Stromal cell of bone marrow (primary cell): ENCODE measurements at regions not wholly inside any gene's neighbourhood (a gene's known extent, or its start where the extent isn't known, plus 50 kb on each side); places are given as distances from the start of the nearest gene placed in this dataset.
"Not testable (repeated sequence)": the region's sequence is repeated elsewhere in the genome, so short reads cannot be mapped to it uniquely, and the experiment has no call there.

Experiments
- DNase-seq: peaks from one replicate; pipeline ENCODE4 v3.0.0-alpha.2; 2012; ENCODE audit warnings: low read depth

DNA sequence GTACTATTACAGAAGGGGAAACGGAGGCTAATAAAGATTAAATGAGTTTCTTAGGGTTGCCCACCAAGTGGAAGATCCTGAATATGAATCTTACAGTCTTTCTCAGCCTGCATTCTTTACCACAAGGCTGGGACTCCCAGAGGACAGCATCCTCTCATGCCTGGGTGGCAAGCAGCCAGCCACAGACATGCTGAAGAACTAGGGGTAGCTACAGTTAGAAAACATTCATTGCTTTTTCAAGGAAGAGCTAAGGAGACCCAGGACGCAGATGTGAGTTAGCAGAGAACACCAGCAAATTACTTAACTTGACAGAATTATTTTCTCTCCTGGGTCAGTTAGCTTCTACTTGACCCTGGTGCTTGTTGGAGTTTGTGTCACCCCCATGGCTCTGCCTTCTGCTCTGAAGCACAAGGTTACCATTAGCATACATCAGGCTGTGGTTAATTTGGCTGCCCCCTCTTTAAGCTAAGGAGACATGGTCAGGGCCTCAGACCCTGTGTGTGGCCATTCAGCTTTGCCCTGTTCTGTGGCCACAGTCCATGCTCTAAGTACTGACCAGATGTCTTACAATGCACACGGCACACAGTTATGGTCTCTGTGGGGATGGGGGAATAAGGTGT is 132.3 kb upstream of the TNP1 start:
- no peak for DNase-seq

DNA sequence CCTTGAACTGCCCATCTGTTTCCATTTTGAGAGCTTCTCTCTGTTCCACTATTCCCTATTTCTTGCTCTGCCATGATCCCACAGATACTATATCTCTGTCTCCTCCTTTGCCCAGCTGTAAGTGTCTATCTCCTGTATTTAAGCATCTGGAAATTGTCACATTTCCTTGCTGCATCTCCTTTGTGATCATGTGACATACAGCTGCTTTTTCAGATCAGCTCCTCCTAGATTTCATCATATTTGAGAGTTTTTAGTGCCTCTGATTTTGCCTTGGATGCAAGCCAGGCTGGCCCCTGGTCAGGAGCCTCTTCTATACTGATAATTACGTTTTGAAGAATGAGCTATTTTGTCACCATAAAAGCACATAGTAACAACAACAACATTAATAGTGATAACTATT is 131.7 kb upstream of the TNP1 start:
- no peak for DNase-seq

DNA sequence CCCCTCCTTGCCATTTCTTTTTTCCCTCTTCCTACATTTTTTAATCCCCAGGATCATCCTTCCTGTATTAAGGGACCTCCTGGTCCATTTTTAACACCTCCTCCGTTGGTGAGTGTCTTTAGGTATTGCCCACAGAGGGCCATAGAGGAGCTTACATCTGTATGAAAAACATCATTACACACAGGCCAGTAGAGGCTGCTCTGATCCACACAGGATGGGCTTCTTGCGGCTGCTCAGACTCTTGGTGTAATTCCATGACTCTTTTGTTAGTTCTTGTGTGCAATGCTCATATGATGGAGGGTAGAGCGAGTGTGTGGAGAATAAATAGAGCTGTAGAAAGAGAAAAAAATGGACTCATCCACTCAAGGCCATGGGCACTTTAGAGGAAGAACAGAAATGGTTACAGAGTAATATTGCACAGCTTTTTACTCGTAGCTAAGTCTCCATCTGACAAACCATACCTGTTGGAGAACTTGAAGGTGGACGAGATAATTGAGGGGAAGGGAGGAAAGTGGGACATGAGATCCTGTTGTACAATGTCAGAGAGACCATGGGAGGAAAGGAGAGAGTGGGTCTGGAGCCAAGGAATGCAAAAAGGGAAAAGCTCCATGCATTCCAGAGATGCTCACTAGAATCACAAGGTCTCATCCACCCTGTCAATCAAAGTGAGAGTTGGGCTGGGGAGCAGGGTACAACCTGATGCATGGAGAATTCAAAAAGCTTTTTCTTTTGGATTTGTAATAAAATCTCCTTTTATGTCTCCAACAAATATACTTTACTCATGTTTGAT is 129.7 kb upstream of the TNP1 start:
- no peak for DNase-seq

DNA sequence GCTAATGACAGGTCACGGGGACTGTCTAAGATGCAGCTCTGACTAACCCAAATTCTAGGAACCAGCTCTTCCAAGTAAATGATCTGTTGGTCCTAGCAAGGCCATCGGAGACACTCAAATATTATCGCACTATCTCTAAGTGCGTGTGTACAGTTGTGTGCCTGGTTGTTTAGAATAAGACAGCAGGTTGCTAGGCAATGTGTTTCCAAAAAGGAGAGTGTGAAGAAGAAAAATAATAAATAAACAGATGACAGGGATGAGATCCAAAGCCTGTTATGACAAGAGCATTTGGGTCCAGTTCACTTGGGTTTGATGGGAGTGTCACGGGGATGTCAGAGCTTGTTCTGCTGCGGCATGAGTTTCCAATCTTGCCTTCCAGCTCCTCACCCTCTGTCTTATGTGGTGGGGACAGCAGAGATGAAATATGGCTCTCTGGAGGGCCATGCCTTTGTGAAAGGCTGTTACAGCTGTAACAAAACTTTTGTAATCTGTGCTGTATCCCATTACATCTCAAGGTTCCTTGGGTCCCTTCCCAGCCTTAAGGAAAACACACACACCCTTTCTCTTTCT is 127.5 kb upstream of the TNP1 start:
- DNase-seq: peak; percentile 44

DNA sequence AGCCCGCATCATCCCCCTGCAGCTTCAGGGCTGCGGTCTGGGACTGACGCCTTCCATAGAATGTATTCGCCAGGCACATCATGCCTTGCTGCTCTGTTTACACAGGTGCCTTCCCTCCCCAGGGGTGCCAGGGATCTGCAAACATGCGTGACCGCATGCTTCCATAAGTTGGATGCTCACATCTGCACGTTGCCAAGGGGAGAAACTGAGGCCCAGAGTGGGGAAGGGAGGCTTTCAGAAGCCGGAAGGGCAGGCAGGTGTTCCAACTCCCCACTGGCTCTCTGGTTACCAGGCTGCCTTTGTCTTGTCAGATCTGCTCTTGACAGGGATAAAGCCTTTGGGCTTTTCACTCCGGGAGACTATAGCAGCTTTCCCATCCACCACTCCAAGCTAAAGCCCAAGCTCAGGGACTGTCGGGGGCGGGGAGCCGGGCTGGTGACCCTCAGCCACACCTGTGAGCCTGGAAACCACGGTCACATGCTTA is 125.8 kb upstream of the TNP1 start:
- no peak for DNase-seq

DNA sequence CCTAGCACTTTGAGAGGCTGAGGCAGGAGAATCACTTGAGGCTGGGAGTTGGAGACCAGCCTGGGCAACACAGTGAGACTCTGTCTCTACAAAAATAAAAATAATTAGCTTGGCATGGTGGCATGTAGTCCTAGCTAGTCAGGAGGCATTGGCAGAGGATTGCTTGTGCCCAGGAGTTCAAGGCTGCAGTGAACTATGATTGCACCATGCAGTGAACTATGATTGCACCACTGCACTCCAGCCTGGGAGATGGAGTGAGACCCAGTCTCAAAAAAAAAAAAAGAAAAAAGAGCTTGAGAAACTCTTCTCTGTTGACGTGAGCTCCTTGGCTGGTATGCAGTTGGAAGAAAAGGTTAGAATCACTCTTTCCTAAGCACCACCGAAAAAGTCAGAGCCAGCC is 125.1 kb upstream of the TNP1 start:
- no peak for DNase-seq

DNA sequence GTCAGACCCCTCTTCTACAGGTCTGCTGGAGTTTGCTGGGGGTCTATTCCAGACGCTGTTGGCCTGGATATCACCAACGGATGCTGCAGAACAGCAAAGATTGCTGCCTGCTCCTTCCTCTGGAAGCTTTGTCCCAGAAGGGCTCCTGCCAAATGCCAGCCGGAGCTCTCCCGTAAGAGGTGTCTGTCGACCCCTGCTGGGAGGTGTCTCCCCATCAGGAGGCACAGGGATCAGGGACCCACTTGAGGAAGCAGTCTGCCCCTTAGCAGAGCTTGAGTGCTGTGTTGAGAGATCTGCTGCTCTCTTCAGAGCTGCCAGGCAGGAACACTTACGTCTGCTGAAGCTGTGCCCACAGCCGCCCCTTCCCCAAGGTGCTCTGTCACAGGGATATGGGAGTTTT is 122.1 kb upstream of the TNP1 start:
- DNase-seq: not testable (repeated sequence)

DNA sequence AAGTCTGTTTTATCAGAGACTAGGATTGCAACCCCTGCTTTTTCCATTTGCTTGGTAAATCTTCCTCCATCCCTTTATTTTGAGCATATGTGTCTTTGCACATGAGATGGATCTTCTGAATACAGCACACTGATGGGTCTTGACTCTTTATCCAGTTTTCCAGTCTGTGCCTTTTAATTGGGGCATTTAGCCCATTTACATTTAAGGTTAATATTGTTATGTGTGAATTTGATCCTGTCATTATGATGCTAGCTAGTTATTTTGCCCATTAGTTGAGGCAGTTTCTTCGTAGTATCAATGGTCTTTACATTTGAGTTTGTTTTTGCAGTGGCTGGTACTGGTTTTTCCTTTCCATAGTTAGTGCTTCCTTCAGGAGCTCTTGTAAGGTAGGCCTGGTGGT is 120.6 kb upstream of the TNP1 start:
- DNase-seq: not testable (repeated sequence)

DNA sequence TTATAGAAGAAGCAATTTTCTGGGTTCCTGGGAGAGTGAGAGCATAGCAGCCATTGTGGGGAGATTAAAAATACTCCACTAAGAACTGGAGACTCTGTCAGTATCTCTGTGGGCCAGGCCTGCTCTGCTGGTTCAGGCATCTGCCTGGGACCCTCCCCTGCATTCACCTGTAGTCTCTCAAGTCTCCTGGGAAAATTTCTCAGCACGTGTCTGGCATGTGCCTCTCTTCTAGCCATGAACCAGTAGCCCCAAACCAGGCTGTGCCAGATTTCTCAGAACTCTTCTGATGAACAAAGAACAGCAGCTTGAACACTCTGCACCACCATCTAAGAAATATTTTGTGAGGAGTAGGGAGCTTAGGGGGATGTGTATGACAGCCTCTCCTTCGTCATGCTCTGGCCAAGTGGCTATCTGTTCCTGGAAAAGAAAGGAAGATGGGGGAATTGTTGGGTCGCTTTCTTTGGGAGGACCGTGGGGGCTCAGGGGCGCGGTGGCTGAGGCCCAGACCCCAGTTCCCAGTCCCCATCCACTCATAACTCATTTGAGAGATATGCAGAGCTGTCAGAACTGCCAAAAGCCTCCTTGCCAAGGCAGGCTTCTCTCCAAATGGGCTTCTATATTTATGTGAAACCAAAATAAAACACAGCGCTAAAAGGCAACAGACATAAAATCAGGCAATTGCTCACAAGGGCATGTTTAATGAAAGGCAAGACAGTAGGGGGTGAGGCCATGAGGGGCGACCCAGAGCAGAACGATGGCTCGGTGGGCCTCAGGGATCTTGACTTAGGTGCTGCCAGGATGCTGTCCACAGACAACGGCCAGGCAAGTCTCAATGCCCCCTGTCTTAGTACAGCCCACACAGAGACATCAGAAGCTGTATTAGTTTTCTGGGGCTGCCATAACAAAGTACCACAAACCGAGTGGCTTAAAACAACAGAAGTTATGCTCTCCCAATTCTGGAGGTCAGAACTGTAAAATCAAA is 114.7 kb upstream of the TNP1 start:
- no peak for DNase-seq

DNA sequence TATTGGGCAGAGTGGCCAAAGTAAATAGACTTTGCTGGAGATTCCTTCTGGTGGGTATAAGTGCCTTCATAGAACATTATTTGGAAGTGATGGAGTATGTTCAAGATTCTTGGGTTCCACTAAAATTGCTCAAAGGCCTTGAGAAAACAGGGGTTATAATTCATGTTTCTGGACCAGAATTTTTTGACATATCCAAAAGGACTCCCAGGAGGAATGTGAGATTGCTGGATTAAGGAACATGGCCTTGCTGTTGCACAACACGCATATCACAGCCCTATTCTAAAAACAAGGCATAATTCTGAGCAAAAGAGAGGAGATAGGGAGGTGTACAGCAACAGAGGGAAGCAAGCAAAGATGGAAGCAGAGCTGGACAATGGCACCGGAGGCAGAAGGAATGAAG is 111.7 kb upstream of the TNP1 start:
- no peak for DNase-seq

DNA sequence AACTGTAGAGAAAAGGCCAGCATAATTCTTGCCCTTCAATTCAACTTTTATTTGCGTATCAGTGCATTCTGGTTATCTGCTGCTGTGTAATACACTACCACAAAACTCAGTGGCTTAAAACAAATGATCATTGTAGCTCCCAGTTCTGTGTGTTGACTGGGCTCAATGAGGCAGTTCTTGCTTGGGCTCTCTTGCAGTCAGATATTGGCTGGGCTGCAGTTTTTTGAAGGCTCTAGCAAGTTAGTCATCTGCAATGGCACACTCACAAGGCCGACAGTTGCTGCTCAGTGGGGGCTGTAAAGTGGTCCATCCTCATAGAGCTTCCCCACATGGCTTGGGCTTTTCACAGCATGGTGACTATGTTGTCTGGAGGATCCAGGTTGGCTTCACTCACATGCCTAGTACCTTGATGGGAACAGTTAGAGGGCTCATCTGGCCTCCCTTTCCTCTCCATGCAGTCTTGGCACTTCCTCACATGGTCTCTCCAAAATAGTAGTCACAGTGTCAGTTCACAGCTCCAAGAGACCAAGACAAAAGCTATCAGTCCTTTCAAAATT is 110.6 kb upstream of the TNP1 start:
- no peak for DNase-seq

DNA sequence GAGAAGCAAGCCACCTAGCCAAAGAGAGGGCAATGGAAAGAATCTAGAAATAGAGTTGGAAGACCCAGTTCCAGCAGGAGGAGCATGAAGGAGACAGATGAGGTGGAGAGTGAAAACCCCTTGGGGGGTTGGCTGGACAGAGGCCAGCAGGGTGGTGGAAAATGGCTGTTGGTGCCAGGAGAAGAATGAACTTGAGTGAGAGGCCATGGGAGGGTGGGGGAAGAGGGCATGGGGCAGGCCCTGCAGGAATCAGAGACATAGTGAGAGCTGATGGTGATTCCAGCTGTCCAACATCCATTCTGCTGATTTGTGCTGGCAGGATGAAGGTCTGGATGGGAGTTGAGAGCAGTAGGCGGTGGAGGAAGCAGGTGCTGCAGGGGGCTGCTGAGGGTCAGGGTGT is 108.0 kb upstream of the TNP1 start:
- no peak for DNase-seq

DNA sequence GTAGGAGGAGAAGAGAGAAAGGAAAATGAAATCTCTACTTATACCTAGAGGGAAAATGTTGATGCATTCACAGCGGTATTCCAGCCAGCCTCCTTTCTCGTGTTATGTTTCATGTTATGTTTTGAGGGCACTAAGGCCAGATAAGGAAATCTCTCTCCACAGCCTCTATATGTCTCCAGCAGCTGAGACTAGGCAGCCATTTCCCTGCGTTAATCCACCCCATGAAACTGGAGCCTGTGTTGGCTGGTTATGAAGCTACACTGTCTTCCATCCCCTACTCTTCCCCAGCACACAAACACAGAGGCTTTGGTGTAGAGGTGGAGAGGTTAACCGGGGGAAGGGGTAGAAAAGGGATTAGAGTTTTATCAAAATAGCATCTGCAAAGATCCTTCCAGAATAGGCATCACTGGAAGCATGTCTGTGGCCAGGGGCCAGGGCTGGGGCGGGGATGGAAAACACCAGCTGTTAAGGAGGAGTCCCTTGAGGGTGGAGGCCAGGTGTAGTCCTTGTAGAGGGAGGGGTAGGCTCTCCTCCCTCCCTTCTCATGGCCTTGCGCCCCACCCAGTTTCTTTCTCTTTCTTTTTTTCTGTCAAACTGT is 100.9 kb upstream of the TNP1 start:
- no peak for DNase-seq

DNA sequence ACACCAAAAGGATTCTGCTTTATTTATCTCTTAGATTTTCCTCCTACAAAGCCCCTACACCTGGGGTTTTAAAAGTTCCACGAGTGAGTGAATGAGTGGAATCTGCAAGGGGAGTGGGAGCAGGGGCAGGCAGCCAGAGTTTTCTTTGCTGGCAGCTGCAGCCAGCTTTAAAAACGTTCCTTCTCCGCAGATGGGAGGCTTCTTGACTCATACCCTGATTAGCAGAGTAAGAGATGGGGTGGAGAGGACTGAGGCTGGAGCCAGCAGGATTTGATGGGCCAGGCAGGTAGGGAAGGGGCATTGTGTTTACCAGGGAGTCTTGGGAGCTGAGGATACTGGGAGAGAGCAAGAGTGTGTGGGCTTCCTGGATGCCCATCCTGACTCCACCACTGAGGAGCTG is 99.6 kb upstream of the TNP1 start:
- DNase-seq: no peak

DNA sequence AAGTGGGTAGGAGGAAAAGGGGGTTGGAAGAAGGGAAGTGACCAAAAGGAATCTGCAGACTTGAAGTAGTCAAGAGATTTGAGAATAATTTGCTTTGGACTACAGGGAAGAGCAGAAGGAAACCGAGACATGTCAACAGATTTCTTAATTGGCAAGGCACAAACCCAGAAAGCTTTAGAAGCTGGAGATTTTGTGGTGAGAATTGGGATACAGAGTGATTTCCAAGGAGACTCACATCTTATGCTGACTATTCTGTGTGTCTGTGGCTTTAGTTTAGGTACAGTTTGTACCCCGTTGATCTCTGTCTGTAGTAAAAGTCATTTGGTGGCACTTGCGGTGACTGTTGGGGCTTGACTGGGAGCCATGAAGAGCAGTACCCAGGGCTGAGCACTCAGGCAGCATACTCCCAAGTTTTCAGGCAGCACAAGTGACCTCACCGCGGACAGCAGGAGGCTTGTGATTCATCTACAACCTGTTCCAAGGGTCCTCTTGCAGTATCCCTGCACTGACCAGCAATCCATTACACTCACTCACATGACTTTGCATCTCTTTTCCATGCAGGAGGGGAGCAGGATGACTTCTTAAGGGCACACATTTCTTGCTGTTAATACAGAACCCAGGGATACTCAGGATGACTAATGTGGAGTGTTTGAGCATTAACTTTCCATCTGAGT is 97.1 kb upstream of the TNP1 start:
- peak; percentile 70 for DNase-seq

DNA sequence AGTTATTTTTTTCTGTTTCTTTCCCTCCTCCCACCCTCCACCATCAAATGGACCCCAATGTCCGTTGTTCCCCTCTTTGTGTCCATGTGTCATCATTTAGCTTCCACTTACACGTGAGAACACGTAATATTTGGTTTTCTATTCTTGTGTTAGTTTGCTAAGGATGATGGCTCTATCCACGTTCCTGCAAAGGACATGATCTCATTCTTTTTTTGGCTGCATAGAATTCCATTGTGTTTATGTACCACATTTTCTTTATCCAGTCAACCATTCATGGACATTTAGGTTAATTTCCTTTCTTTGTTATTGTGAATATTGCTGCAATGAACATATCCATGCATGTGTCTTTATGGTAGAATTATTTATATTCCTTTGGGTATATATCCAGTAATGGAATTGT is 91.3 kb upstream of the TNP1 start:
- DNase-seq: no peak

DNA sequence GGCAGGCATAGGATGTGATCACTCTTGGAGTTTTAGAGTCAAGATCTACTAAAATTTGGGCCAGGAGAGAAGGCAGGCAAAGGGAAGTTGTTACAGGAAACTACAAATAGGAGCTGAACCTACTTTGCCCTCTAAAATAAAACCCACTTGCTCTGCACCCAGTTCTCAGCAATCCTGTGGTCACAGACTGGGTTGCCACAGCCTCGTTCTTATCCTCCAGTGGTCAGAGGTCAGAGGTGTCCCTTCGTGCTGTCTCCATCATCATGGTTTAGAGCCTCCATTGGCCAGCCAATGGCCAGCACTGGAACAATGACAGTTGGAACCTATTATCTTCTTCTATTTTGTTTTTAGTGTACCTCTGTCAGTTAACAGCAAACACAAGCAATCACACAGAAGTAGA is 90.7 kb upstream of the TNP1 start:
- no peak for DNase-seq

DNA sequence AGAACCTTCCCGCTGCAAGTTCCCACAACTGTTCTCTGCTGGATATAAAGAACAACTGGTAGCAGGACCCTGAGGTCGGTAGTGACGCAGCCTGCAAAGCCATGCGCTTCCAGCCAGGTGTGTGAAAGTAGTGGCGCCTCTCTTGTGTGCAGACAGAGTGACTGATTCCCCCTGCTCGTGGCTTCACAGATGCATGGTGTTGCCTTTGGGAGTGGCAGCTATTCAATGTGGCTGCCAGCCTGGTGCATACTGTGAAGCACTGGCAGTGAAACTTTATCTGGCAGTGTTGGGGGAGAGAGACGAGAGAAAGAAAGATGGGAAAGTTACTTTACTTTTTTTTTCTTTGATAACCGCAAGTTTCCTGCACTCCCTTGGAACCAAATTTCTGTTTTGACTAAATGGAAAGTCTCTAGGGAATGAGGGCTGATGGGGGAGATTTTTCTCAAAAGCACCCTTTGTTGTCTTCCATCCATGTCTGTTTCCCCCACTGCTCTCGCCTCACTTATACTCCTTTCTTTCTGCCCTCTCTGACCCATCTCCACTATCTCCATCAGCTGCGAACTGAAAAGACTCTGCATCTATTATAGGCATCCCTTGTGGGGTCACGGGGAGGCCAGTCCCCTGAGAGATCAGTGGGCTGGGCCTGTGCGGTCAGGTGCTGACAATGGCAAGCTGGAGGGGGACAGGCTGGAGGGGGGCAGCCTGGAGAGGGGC is 90.0 kb upstream of the TNP1 start:
- DNase-seq: no peak

DNA sequence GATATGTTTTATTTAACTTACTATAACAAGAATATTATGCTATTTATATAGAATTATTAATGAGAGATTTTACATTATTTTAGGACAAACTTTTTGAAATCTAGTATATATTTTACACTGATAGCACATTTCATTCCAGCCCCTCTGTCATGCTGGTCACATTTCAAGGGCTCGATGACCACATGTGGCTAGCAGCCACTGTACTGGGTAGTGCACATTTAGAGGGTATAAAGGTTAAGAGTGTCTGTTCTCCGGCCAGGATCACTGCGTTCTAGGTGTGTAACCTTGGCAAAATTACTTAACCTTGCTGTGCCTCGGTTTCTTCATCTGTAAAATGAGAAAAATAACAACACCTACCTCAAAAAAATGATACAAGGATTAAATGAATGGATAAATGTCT is 87.2 kb upstream of the TNP1 start:
- no peak for DNase-seq

DNA sequence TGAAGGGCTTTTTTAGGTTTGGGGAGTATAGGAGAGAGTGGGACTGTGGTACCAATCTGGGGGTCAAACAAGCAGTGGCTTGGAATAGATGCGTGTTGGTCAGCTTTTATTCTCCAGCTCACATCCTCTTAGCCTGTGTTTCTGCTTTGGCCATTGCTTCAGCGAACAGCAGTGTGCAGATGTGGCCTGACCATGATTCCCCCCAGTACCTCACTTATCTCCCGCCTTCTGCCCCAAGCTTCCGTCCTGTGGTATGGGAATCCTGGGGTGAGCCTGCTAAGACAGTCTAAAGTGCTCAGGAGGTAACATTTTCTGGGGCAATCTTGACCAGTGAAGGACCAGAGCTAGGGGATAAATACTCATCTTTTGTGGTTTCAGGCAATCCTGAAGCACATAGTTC is 84.9 kb upstream of the TNP1 start:
- DNase-seq: no peak
